ACC112 (cell line): ENCODE measurements at regions not wholly inside any gene's neighbourhood (a gene's known extent, or its start where the extent isn't known, plus 50 kb on each side); places are given as distances from the start of the nearest gene placed in this dataset.
"Not testable (repeated sequence)": the region's sequence is repeated elsewhere in the genome, so short reads cannot be mapped to it uniquely, and the experiment has no call there.

Source experiments
- H2AFZ ChIP-seq: fragments of 200-600 bp; sonication (generic); one replicate; pipeline ENCODE4 v1.6.0; 2017; ENCODE audit warnings: antibody characterized with exemption, low read length; ENCODE audit not compliant: unreplicated experiment
- H3K27ac ChIP-seq: fragments of 200-600 bp; sonication (generic); 2 replicates; pipeline ENCODE4 v1.5.1; 2014; ENCODE audit warnings: low read depth, mild to moderate bottlenecking, antibody characterized with exemption, low read length, moderate library complexity
- H3K27me3 ChIP-seq: fragments of 200-600 bp; sonication (generic); 2 replicates; pipeline ENCODE4 v1.6.1; 2014; ENCODE audit warnings: mild to moderate bottlenecking, antibody characterized with exemption, low read length, moderate library complexity, mixed read lengths; ENCODE audit not compliant: insufficient read depth
- H3K36me3 ChIP-seq: fragments of 200-600 bp; sonication (generic); 2 replicates; pipeline ENCODE4 v1.6.1; 2016; ENCODE audit warnings: mild to moderate bottlenecking, antibody characterized with exemption, low read length, moderate library complexity, mixed read lengths; ENCODE audit not compliant: insufficient read depth
- H3K4me1 ChIP-seq: fragments of 200-600 bp; sonication (generic); one replicate; pipeline ENCODE4 v1.6.1; 2016; ENCODE audit warnings: low read length, mixed read lengths; ENCODE audit not compliant: insufficient read depth, unreplicated experiment, control insufficient read depth
- H3K4me3 ChIP-seq: fragments of 200-600 bp; sonication (generic); 2 replicates; pipeline ENCODE4 v1.5.1; 2014; ENCODE audit warnings: mild to moderate bottlenecking, low read depth, low read length
- H3K79me2 ChIP-seq: fragments of 200-600 bp; sonication (generic); one replicate; pipeline ENCODE4 v1.6.0; 2016; ENCODE audit warnings: low read length; ENCODE audit not compliant: control insufficient read depth, unreplicated experiment, insufficient read depth

- Histone ChIP-seq H3K4me3 (no peak overlapping the region), H3K27ac (no peak overlapping the region), H3K36me3 (no peaks in the 10 kb centered on the region), H3K79me2 (no peaks in the 10 kb centered on the region), H3K4me1 (no peaks in the 10 kb centered on the region), H3K27me3 (no peaks in the 10 kb centered on the region), H2AFZ (no peak overlapping the region)
Observed at GRCh38 chr1:232743999-232744398, 61.2 kb upstream of the MAP10 start.

DNA sequence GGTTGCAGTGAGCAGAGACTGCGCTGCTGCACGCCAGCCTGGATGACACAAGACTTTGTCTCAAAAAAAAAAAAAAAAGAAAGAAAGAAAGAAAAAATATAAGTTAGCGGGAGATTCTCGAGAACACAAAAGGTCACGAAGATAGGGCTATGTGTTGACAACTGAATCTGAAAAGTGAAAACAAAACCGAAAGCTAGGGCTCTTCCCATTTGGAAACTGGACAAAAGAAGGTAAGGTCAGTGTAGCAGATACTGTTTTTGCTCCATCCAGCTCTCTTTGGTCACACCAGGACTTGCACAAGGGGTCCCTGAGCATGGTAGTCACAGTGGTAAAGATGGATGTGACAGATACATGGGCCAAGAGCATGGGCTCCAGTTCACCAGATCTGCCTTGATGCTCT, 60.4 kb upstream of the MAP10 start:
- Histone ChIP-seq H3K27me3 (no peaks in the 10 kb centered on the region), H3K4me3 (no peak overlapping the region), H3K36me3 (no peaks in the 10 kb centered on the region), H3K27ac (no peak overlapping the region), H2AFZ (no peak overlapping the region), H3K4me1 (no peaks in the 10 kb centered on the region), H3K79me2 (no peaks in the 10 kb centered on the region)

DNA sequence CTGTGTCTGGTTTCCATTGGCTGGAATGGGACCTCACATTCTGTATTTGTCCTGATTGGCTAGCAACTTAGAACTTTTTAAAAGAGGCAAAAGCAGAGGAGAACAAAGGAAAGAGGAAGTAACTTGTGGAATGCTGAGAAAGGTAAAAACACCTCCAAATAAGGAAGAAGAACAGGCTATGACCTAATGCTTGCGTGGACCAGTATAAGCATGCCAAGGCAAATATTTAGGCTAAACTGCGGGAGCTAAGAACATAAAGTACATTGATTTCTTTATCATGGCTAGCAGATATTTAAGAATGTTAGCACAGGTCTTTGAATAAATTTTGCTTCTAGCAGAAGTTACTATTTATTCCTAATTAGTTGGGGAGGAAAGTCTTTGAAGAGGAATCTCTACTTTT, 59.5 kb upstream of the MAP10 start:
- H3K4me3 ChIP-seq, H2AFZ ChIP-seq, H3K27ac ChIP-seq, H3K36me3 ChIP-seq, H3K27me3 ChIP-seq, H3K4me1 ChIP-seq, H3K79me2 ChIP-seq: not testable (repeated sequence)

GRCh38 chr1:232748910-232749368, 56.3 kb upstream of the MAP10 start:
- no peaks in the 10 kb centered on the region for H3K79me2 ChIP-seq
- no peak overlapping the region for H3K4me3 ChIP-seq
- no peaks in the 10 kb centered on the region for H3K4me1 ChIP-seq
- H3K27me3 ChIP-seq, result no peaks in the 10 kb centered on the region
- H3K27ac ChIP-seq, result no peak overlapping the region
- H2AFZ ChIP-seq, result no peak overlapping the region
- H3K36me3 ChIP-seq, result no peaks in the 10 kb centered on the region

- Histone ChIP-seq H3K36me3 (no peaks in the 10 kb centered on the region), H2AFZ (no peak overlapping the region)
Observed at GRCh38 chr1:232751393-232752140, 53.6 kb upstream of the MAP10 start.

GRCh38 chr1:232752365-232752764, 52.9 kb upstream of the MAP10 start:
- Histone ChIP-seq H2AFZ (no peak overlapping the region), H3K4me1 (no peaks in the 10 kb centered on the region), H3K4me3 (no peak overlapping the region), H3K27ac (no peak overlapping the region), H3K36me3 (no peaks in the 10 kb centered on the region), H3K79me2 (no peaks in the 10 kb centered on the region), H3K27me3 (no peaks in the 10 kb centered on the region)

More at GRCh38 chr1:232751393-232752140, 53.6 kb upstream of the MAP10 start:
- Histone ChIP-seq H3K4me3 (no peak overlapping the region), H3K27ac (no peak overlapping the region), H3K27me3 (no peaks in the 10 kb centered on the region), H3K4me1 (no peaks in the 10 kb centered on the region), H3K79me2 (no peaks in the 10 kb centered on the region)

GRCh38 chr1:232754930-232755329, 50.3 kb upstream of the MAP10 start:
- Histone ChIP-seq H3K79me2 (no peaks in the 10 kb centered on the region), H2AFZ (no peak overlapping the region), H3K27ac (no peak overlapping the region), H3K36me3 (no peaks in the 10 kb centered on the region), H3K4me3 (no peak overlapping the region), H3K4me1 (no peaks in the 10 kb centered on the region), H3K27me3 (no peaks in the 10 kb centered on the region)
